ENCODE measurements at regions not wholly inside any gene's neighbourhood (a gene's known extent, or its start where the extent isn't known, plus 50 kb on each side); places are given as distances from the start of the nearest gene placed in this dataset.

GRCh38 chr1:191049781-191050180 is 572.1 kb upstream of the BRINP3 start:
- TF ChIP-seq POLR2A (IDR thresholded peaks at IDR 0.05) (no peak), POLR2AphosphoS5 (IDR thresholded peaks at IDR 0.05) (no peak)
- TF ChIP-seq, protein P1, sequence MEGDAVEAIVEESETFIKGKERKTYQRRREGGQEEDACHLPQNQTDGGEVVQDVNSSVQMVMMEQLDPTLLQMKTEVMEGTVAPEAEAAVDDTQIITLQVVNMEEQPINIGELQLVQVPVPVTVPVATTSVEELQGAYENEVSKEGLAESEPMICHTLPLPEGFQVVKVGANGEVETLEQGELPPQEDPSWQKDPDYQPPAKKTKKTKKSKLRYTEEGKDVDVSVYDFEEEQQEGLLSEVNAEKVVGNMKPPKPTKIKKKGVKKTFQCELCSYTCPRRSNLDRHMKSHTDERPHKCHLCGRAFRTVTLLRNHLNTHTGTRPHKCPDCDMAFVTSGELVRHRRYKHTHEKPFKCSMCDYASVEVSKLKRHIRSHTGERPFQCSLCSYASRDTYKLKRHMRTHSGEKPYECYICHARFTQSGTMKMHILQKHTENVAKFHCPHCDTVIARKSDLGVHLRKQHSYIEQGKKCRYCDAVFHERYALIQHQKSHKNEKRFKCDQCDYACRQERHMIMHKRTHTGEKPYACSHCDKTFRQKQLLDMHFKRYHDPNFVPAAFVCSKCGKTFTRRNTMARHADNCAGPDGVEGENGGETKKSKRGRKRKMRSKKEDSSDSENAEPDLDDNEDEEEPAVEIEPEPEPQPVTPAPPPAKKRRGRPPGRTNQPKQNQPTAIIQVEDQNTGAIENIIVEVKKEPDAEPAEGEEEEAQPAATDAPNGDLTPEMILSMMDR (IDR thresholded peaks at IDR 0.05 in 8 of 11, conservative IDR thresholded peaks at IDR 0.05 in 3 of 11): no peak
